Fibroblast of villous mesenchyme (primary cell): ENCODE measurements at regions not wholly inside any gene's neighbourhood (a gene's known extent, or its start where the extent isn't known, plus 50 kb on each side); places are given as distances from the start of the nearest gene placed in this dataset.

Source experiments
- DNase-seq: peaks from one replicate; pipeline ENCODE4 v3.0.0-alpha.2; 2010; ENCODE audit warnings: low read depth
- H3K4me3 ChIP-seq: 2 replicates; pipeline ENCODE4 v1.5.1; 2011; ENCODE audit warnings: low read depth, mild to moderate bottlenecking, low read length
- CTCF ChIP-seq: IDR thresholded peaks from 2 replicates; pipeline ENCODE4 v1.5.1; 2012; ENCODE audit warnings: low read depth, mild to moderate bottlenecking, low read length; ENCODE audit not compliant: insufficient read depth

GRCh38 chr4:96787766-96788165 is 947.9 kb downstream of the PDHA2 start:
- no peak overlapping the region for H3K4me3 ChIP-seq
- DNase-seq = no peak
- TF ChIP-seq CTCF = no peak

- no peak for DNase-seq
- TF ChIP-seq CTCF = no peak
- no peak overlapping the region for H3K4me3 ChIP-seq
Observed at GRCh38 chr4:96809563-96809962, 969.7 kb downstream of the PDHA2 start.

GRCh38 chr4:96827086-96827485 is 987.2 kb downstream of the PDHA2 start:
- DNase-seq = no peak
- H3K4me3 ChIP-seq = no peak overlapping the region
- no peak for TF ChIP-seq CTCF

- no peak for DNase-seq
Observed at GRCh38 chr4:96833831-96834230, 993.9 kb downstream of the PDHA2 start.

GRCh38 chr4:96835991-96836390 is 996.1 kb downstream of the PDHA2 start:
- H3K4me3 ChIP-seq = no peak overlapping the region
- no peak for DNase-seq
- no peak for TF ChIP-seq CTCF

More at GRCh38 chr4:96833831-96834230, 993.9 kb downstream of the PDHA2 start:
- H3K4me3 ChIP-seq = no peak overlapping the region
- TF ChIP-seq CTCF = no peak

GRCh38 chr4:96839441-96839840 is 999.5 kb downstream of the PDHA2 start:
- no peak for TF ChIP-seq CTCF

GRCh38 chr4:96841801-96842200 is 1001.9 kb downstream of the PDHA2 start:
- no peak for DNase-seq
- H3K4me3 ChIP-seq = no peak overlapping the region
- TF ChIP-seq CTCF = no peak

More at GRCh38 chr4:96839441-96839840, 999.5 kb downstream of the PDHA2 start:
- DNase-seq = no peak
- H3K4me3 ChIP-seq = no peak overlapping the region
